Spleen (tissue), 11 donors: ENCODE measurements at regions not wholly inside any gene's neighbourhood (a gene's known extent, or its start where the extent isn't known, plus 50 kb on each side); places are given as distances from the start of the nearest gene placed in this dataset.

ENCODE experiments used
- DNase-seq: peaks from one replicate; pipeline ENCODE4 v3.0.0-alpha.2; 2020
- H3K27ac ChIP-seq, 8 donors: fragments of 200-600 bp; sonication (generic) in 7 of 8; 1 replicate in 4 of 8; 2 replicates in 4 of 8; pipeline versions ENCODE4 v1.5.0 to v1.8.0; 2016 to 2021; ENCODE audit warnings: inconsistent platforms in 4 of 8, mild to moderate bottlenecking in 4 of 8, moderate library complexity in 1 of 8
- H3K27me3 ChIP-seq, 7 donors: fragments of 200-600 bp; sonication (generic) in 6 of 7; replicated peaks in 1 of 7; 1 replicate in 4 of 7; 2 replicates in 3 of 7; pipeline versions ENCODE4 v1.5.0 to v1.8.0; 2016 to 2021; ENCODE audit warnings: inconsistent platforms in 3 of 7, mild to moderate bottlenecking in 1 of 7
- H3K36me3 ChIP-seq, 6 donors: fragments of 200-600 bp; sonication (generic) in 5 of 6; 1 replicate in 4 of 6; 2 replicates in 2 of 6; pipeline versions ENCODE4 v1.5.0 to v1.8.0; 2016 to 2021; ENCODE audit warnings: inconsistent platforms in 2 of 6
- H3K4me1 ChIP-seq, 6 donors: fragments of 200-600 bp; sonication (generic) in 5 of 6; 1 replicate in 3 of 6; 2 replicates in 3 of 6; pipeline versions ENCODE4 v1.5.0 to v1.8.0; 2016 to 2021; ENCODE audit warnings: inconsistent platforms in 3 of 6
- H3K4me3 ChIP-seq, 8 donors: fragments of 200-600 bp; sonication (generic) in 7 of 8; 1 replicate in 4 of 8; 2 replicates in 4 of 8; pipeline versions ENCODE4 v1.5.0 to v1.8.0; 2016 to 2021; ENCODE audit warnings: inconsistent platforms in 4 of 8, mild to moderate bottlenecking in 4 of 8, moderate library complexity in 2 of 8
- H3K9me3 ChIP-seq, 8 donors: fragments of 200-600 bp; sonication (generic) in 7 of 8; 1 replicate in 4 of 8; 2 replicates in 4 of 8; pipeline versions ENCODE4 v1.5.0 to v1.8.0; 2016 to 2021; ENCODE audit warnings: inconsistent platforms in 4 of 8
- POLR2A ChIP-seq, 3 donors: fragments of 450-650 bp; IDR thresholded peaks; one replicate each; pipeline ENCODE4 v1.5.1; 2017; ENCODE audit warnings: antibody characterized with exemption in 3 of 3, mild to moderate bottlenecking in 1 of 3
- POLR2AphosphoS5 ChIP-seq, 3 donors: sonication (generic); formaldehyde crosslinking; IDR thresholded peaks; one replicate each; pipeline ENCODE4 v1.5.1; 2017; ENCODE audit warnings: antibody characterized with exemption in 3 of 3
- WGBS, 5 donors: extraction: QIAGEN DNeasy Blood & Tissue Kit in 3 of 5; methylation state at CpG; one replicate each; pipeline versions ENCODE4 v1.1.5 to v1.1.7; 2013 to 2018; 5-methylcytosine and 5-hydroxymethylcytosine counted together
- intact Hi-C: fragments of 100-400 bp; cut with DNase I; formaldehyde crosslinking; loops from one replicate; pipeline ENCODE4 v1.15.0; 2023; ENCODE audit warnings: low total_unique reads
- TF ChIP-seq, protein P1 (sequence below), 11 experiments: fragments of 200-600 bp in 7 of 11; fragments of 450-650 bp in 4 of 11; sonication (generic) in 4 of 11; IDR thresholded peaks in 8 of 11; conservative IDR thresholded peaks in 3 of 11; 1 replicate in 7 of 11; 2 replicates in 4 of 11; pipeline versions ENCODE4 v1.4.0 to v1.8.0; 2016 to 2021; ENCODE audit warnings: antibody characterized with exemption in 11 of 11, inconsistent platforms in 4 of 11, mild to moderate bottlenecking in 1 of 11
- donor health status: healthy with polysubstance abuse.
- donor health status: DM: no; HTN: no; CAD: no; lungs with moderate emphysema.
- donor health status: DM: no; HTN: no; CAD: no.
- donor health status: Bipolar disorder and iron deficiency.
- donor health status: healthy.
- donor health status: DM: no; HTN: no; CAD: no.
- donor health status: DM: yes; HTN: yes; CAD: no.

GRCh38 chr7:118846977-118847376 lies 622.5 kb downstream of the ANKRD7 start:
- no peak overlapping the region for H3K4me3 ChIP-seq
- no peak overlapping the region for H3K27ac ChIP-seq
- TF ChIP-seq, protein P1, sequence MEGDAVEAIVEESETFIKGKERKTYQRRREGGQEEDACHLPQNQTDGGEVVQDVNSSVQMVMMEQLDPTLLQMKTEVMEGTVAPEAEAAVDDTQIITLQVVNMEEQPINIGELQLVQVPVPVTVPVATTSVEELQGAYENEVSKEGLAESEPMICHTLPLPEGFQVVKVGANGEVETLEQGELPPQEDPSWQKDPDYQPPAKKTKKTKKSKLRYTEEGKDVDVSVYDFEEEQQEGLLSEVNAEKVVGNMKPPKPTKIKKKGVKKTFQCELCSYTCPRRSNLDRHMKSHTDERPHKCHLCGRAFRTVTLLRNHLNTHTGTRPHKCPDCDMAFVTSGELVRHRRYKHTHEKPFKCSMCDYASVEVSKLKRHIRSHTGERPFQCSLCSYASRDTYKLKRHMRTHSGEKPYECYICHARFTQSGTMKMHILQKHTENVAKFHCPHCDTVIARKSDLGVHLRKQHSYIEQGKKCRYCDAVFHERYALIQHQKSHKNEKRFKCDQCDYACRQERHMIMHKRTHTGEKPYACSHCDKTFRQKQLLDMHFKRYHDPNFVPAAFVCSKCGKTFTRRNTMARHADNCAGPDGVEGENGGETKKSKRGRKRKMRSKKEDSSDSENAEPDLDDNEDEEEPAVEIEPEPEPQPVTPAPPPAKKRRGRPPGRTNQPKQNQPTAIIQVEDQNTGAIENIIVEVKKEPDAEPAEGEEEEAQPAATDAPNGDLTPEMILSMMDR (IDR thresholded peaks at IDR 0.05 in 8 of 11, conservative IDR thresholded peaks at IDR 0.05 in 3 of 11) = no peak
- TF ChIP-seq POLR2AphosphoS5 (IDR thresholded peaks at IDR 0.05) = no peak
- no peak for TF ChIP-seq POLR2A (IDR thresholded peaks at IDR 0.05)
- no peaks in the 10 kb centered on the region for H3K36me3 ChIP-seq
- intact Hi-C loops = no loop called here
- no peak for DNase-seq
- H3K9me3 ChIP-seq = peaks cover 0 to 10% (median 6%) of the 10 kb centered on the region in 8 donors
- no peaks in the 10 kb centered on the region for H3K4me1 ChIP-seq
- no peaks in the 10 kb centered on the region for H3K27me3 ChIP-seq

GRCh38 chr7:118855290-118855689 lies 630.8 kb downstream of the ANKRD7 start:
- H3K36me3 ChIP-seq = no peaks in the 10 kb centered on the region
- H3K9me3 ChIP-seq = peaks cover 0 to 24% (median 16%) of the 10 kb centered on the region in 8 donors
- no peak for DNase-seq
- H3K27me3 ChIP-seq = no peaks in the 10 kb centered on the region
- no peaks in the 10 kb centered on the region for H3K4me1 ChIP-seq
- intact Hi-C loops = no loop called here
- H3K4me3 ChIP-seq = no peak overlapping the region
- H3K27ac ChIP-seq = no peak overlapping the region
- TF ChIP-seq, protein P1 (IDR thresholded peaks at IDR 0.05 in 8 of 11, conservative IDR thresholded peaks at IDR 0.05 in 3 of 11) = no peak
- TF ChIP-seq POLR2A (IDR thresholded peaks at IDR 0.05) (no peak), POLR2AphosphoS5 (IDR thresholded peaks at IDR 0.05) (no peak)
- 38 to 64% (median 54%) methylated on average over 3 of the region's 3 CpGs for WGBS, 5 donors

DNA sequence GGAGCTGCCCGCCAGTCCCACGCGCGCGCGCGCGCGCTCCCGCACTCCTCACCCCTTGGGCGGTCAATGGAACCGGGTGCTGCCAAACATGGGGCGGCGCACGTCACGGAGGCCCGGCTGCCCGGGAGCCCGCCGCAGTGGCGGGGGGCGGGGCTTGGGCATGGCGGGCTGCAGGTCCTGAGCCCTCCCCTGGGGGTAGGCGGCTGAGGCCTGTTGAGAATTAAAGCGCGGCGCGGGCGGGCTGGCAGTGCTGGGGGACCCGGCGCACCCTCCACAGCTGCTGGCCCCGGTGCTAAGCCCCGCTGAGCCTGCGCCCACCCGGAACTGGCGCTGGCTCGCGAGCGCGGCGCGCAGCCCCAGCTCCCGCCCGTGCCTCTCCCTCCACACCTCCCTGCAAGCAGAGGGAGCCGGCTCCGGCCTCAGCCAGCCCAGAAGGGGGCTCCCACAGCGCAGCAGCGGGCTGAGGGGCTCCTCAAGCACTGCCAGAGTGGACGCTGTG lies 634.2 kb downstream of the ANKRD7 start:
- intact Hi-C loops = no loop called here
- peak; percentile 71 for DNase-seq
- TF ChIP-seq, protein P1 (IDR thresholded peaks at IDR 0.05 in 8 of 11, conservative IDR thresholded peaks at IDR 0.05 in 3 of 11) = no peak
- TF ChIP-seq POLR2AphosphoS5 (IDR thresholded peaks at IDR 0.05) (no peak), POLR2A (IDR thresholded peaks at IDR 0.05) (no peak)
- WGBS, 5 donors = 81 to 94% (median 88%) methylated on average over 40 to 49 of the region's 49 CpGs
- H3K4me3 ChIP-seq = no peak overlapping the region
- peaks cover 0 to 15% (median 12%) of the 10 kb centered on the region in 8 donors for H3K9me3 ChIP-seq
- no peak overlapping the region for H3K27ac ChIP-seq
- no peaks in the 10 kb centered on the region for H3K27me3 ChIP-seq
- no peaks in the 10 kb centered on the region for H3K4me1 ChIP-seq
- H3K36me3 ChIP-seq = no peaks in the 10 kb centered on the region

DNA sequence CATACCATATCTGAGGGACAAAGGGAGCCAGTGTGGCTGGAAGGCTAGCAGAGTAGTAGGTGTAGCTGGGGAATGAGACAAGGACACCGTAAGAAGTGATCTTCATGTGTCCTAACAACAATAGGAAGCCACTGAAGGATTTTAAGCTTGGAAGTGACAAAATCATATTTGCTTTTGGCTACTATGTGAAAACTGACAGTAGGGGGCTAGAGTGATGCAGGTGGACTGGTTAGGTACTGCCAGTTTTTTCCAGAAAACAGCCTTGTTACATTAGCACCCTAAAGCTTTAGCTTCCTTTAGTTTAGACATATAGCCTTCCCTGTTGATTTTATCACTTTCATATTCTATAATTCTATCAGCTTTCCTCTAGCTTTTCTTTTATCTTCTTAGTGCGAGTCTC lies 637.1 kb downstream of the ANKRD7 start:
- WGBS, 5 donors = 77 to 93% (median 86%) methylated on average over 2 of the region's 2 CpGs
- intact Hi-C loops = no loop called here
- TF ChIP-seq POLR2A (IDR thresholded peaks at IDR 0.05) (no peak), POLR2AphosphoS5 (IDR thresholded peaks at IDR 0.05) (no peak)
- TF ChIP-seq, protein P1 (IDR thresholded peaks at IDR 0.05 in 8 of 11, conservative IDR thresholded peaks at IDR 0.05 in 3 of 11) = no peak
- Histone ChIP-seq H3K4me3 (no peak overlapping the region), H3K36me3 (no peaks in the 10 kb centered on the region), H3K27me3 (no peaks in the 10 kb centered on the region), H3K9me3 (peaks cover 0 to 15% (median 12%) of the 10 kb centered on the region in 8 donors), H3K27ac (no peak overlapping the region), H3K4me1 (no peaks in the 10 kb centered on the region)
- DNase-seq = no peak
